ENCODE measurements at regions not wholly inside any gene's neighbourhood (a gene's known extent, or its start where the extent isn't known, plus 50 kb on each side); places are given as distances from the start of the nearest gene placed in this dataset.

DNA sequence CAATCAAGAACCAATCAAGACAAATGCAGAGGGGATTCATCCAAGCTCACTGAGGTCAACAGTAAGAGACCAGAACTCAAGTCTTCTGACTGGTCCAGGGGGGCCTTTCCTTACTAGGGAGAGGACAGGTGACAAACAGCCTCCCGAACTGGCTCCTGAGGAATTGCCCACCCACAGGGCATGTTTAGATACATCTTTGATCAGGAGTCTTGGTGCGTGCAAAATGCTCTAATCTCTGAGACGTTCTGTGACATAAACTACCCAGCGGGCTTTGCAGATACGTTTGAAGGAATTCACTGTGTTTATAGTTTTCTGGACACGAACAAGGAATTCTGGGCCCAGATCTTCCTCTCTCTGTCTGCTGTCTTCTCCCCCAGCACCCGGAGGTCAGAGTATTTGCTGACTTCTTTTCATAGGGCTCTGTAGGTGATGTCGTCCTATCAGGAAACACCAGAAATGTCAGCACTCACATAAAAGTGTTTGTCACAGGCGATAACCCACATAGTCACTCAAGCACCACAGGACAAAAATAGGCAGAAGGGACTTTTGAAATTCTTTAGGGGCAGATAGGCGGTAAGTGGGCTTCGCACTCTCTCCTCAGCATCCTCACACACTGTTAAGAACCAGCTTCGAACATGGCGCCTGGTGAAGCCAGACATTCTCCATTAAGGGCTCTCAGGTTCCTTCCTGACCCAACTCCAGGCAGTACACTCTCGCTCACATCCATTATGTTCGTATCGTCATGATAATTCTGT, 349.0 kb downstream of the CYRIA start:
- H3K27ac ChIP-seq (ENCODE audit: low read depth in 1 of 2, low read length in 1 of 2) = no peak overlapping the region
- DNase-seq = no peak
- TF ChIP-seq, protein P1, sequence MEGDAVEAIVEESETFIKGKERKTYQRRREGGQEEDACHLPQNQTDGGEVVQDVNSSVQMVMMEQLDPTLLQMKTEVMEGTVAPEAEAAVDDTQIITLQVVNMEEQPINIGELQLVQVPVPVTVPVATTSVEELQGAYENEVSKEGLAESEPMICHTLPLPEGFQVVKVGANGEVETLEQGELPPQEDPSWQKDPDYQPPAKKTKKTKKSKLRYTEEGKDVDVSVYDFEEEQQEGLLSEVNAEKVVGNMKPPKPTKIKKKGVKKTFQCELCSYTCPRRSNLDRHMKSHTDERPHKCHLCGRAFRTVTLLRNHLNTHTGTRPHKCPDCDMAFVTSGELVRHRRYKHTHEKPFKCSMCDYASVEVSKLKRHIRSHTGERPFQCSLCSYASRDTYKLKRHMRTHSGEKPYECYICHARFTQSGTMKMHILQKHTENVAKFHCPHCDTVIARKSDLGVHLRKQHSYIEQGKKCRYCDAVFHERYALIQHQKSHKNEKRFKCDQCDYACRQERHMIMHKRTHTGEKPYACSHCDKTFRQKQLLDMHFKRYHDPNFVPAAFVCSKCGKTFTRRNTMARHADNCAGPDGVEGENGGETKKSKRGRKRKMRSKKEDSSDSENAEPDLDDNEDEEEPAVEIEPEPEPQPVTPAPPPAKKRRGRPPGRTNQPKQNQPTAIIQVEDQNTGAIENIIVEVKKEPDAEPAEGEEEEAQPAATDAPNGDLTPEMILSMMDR (IDR thresholded peaks at IDR 0.05; ENCODE audit: control extremely low read depth, extremely low read depth) = no peak
- H3K4me1 ChIP-seq (ENCODE audit: control insufficient read depth in 5 of 5, insufficient read depth in 5 of 5, low read length in 5 of 5) = peaks cover 0 to 8% (median 0%) of the 10 kb centered on the region in 5 donors
- H3K9ac ChIP-seq (ENCODE audit: insufficient read depth in 1 of 2, low read length in 2 of 2) = no peak overlapping the region
- no peaks in the 10 kb centered on the region for H3K27me3 ChIP-seq (ENCODE audit: control insufficient read depth in 3 of 3, insufficient read depth in 3 of 3, low read length in 2 of 3)
- H3K36me3 ChIP-seq (ENCODE audit: control insufficient read depth in 4 of 4, insufficient read depth in 4 of 4, low read length in 4 of 4) = no peaks in the 10 kb centered on the region
- no peak for ATAC-seq (ENCODE audit: insufficient read depth, low FRiP score)
- no peaks in the 10 kb centered on the region for H3K9me3 ChIP-seq (ENCODE audit: control insufficient read depth in 4 of 4, insufficient read depth in 3 of 4, low read length in 3 of 4)
- H3K4me3 ChIP-seq = no peak overlapping the region
- WGBS, 2 donors = 82 to 87% methylated on average over 16 of the region's 16 CpGs

DNA sequence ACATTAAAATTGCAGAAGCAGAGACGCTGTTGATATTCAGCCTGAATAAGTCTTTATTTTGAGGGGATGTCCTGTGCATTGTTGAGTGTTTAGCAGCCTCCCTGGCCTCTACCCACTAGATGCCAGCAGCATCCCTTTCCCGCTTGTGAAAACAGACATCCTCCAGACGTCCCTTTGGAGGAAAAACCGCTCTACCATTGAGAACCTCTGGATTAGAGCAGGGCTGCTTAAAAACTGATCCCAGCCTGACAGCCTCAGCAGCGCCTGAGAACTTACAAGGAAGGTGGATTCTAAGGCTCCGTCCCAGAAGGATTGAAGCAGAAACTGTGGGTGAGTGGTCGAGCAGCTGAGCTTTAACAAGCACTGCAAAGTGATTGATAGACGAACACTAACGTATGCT, 349.7 kb downstream of the CYRIA start:
- H3K9me3 ChIP-seq (ENCODE audit: control insufficient read depth in 4 of 4, insufficient read depth in 3 of 4, low read length in 3 of 4) = no peaks in the 10 kb centered on the region
- H3K36me3 ChIP-seq (ENCODE audit: control insufficient read depth in 4 of 4, insufficient read depth in 4 of 4, low read length in 4 of 4) = no peaks in the 10 kb centered on the region
- no peak overlapping the region for H3K9ac ChIP-seq (ENCODE audit: insufficient read depth in 1 of 2, low read length in 2 of 2)
- WGBS, 2 donors = 85 to 89% methylated on average over 9 of the region's 9 CpGs
- TF ChIP-seq, protein P1 (IDR thresholded peaks at IDR 0.05; ENCODE audit: control extremely low read depth, extremely low read depth) = no peak
- no peaks in the 10 kb centered on the region for H3K27me3 ChIP-seq (ENCODE audit: control insufficient read depth in 3 of 3, insufficient read depth in 3 of 3, low read length in 2 of 3)
- no peak overlapping the region for H3K27ac ChIP-seq (ENCODE audit: low read depth in 1 of 2, low read length in 1 of 2)
- H3K4me3 ChIP-seq = no peak overlapping the region
- H3K4me1 ChIP-seq (ENCODE audit: control insufficient read depth in 5 of 5, insufficient read depth in 5 of 5, low read length in 5 of 5) = peaks cover 0 to 8% (median 0%) of the 10 kb centered on the region in 5 donors
- ATAC-seq (ENCODE audit: insufficient read depth, low FRiP score) (no peak), DNase-seq (no peak)

DNA sequence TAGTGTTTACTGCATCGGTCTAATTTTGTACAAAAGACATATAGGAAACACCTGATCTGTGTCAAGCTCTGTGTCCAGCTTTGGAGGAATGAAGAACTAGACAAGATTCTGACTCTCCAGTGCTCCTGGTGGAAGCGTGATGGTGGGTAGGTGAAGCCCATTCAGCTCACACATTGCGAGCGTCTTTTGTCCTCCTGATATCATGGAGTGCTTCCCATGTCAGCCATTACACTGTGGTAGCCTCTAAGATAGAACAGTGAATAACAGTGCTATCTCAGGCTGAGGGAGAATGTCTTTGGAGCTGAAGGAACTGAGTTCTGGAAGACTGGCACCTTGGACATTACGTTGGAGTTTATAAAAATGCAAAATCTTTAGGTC, 350.2 kb downstream of the CYRIA start:
- no peaks in the 10 kb centered on the region for H3K9me3 ChIP-seq (ENCODE audit: control insufficient read depth in 4 of 4, insufficient read depth in 3 of 4, low read length in 3 of 4)
- H3K4me1 ChIP-seq (ENCODE audit: control insufficient read depth in 5 of 5, insufficient read depth in 5 of 5, low read length in 5 of 5) = peaks cover 0 to 8% (median 0%) of the 10 kb centered on the region in 5 donors
- ATAC-seq (ENCODE audit: insufficient read depth, low FRiP score) (no peak), DNase-seq (no peak)
- H3K9ac ChIP-seq (ENCODE audit: insufficient read depth in 1 of 2, low read length in 2 of 2) = no peak overlapping the region
- H3K36me3 ChIP-seq (ENCODE audit: control insufficient read depth in 4 of 4, insufficient read depth in 4 of 4, low read length in 4 of 4) = no peaks in the 10 kb centered on the region
- no peak overlapping the region for H3K27ac ChIP-seq (ENCODE audit: low read depth in 1 of 2, low read length in 1 of 2)
- no peak overlapping the region for H3K4me3 ChIP-seq
- 64 to 72% methylated on average over 5 of the region's 5 CpGs for WGBS, 2 donors
- no peaks in the 10 kb centered on the region for H3K27me3 ChIP-seq (ENCODE audit: control insufficient read depth in 3 of 3, insufficient read depth in 3 of 3, low read length in 2 of 3)
- TF ChIP-seq, protein P1 (IDR thresholded peaks at IDR 0.05; ENCODE audit: control extremely low read depth, extremely low read depth) = no peak
